Endothelial cell (in vitro differentiated cells): ENCODE measurements at regions not wholly inside any gene's neighbourhood (a gene's known extent, or its start where the extent isn't known, plus 50 kb on each side); places are given as distances from the start of the nearest gene placed in this dataset.
A peak's percentile ranks its signal among the peaks of the same experiment; 100 is the strongest.

Experiments
- DNase-seq: peaks from one replicate; pipeline ENCODE4 v3.0.0; 2021; ENCODE audit warnings: low spot score
- H3K27ac Mint-ChIP-seq: one replicate; pipeline ENCODE4 v1.8.0; 2021; ENCODE audit warnings: mixed read lengths, inconsistent platforms; ENCODE audit not compliant: unreplicated experiment
- H3K27me3 Mint-ChIP-seq: one replicate; pipeline ENCODE4 v1.8.0; 2021; ENCODE audit warnings: mild to moderate bottlenecking, moderate library complexity, mixed read lengths, inconsistent platforms; ENCODE audit not compliant: unreplicated experiment
- H3K36me3 Mint-ChIP-seq: one replicate; pipeline ENCODE4 v1.8.0; 2021; ENCODE audit warnings: mild to moderate bottlenecking, low read depth, mixed read lengths, inconsistent platforms; ENCODE audit not compliant: unreplicated experiment
- H3K4me1 Mint-ChIP-seq: one replicate; pipeline ENCODE4 v1.8.0; 2021; ENCODE audit warnings: mild to moderate bottlenecking, mixed read lengths, inconsistent platforms; ENCODE audit not compliant: unreplicated experiment
- H3K4me3 Mint-ChIP-seq: one replicate; pipeline ENCODE4 v1.8.0; 2021; ENCODE audit warnings: mild to moderate bottlenecking, mixed read lengths, inconsistent platforms; ENCODE audit not compliant: unreplicated experiment
- H3K9me3 Mint-ChIP-seq: one replicate; pipeline ENCODE4 v1.8.0; 2021; ENCODE audit warnings: mixed read lengths, inconsistent platforms; ENCODE audit not compliant: unreplicated experiment
- CTCF ChIP-seq: fragments of 200-600 bp; sonication (generic); IDR thresholded peaks from one replicate; pipeline ENCODE4 v1.5.0; 2021; ENCODE audit warnings: antibody characterized with exemption; ENCODE audit not compliant: unreplicated experiment

- Mint-ChIP-seq H3K9me3 (peaks cover 4% of the 10 kb centered on the region), H3K27me3 (peaks cover 7% of the 10 kb centered on the region), H3K27ac (no peak overlapping the region), H3K36me3 (no peaks in the 10 kb centered on the region), H3K4me1 (no peaks in the 10 kb centered on the region), H3K4me3 (no peak overlapping the region)
- DNase-seq = no peak
- no peak for TF ChIP-seq CTCF
Observed at GRCh38 chr2:128765811-128766210, 447.1 kb upstream of the HS6ST1 start.

- TF ChIP-seq CTCF = no peak
- Mint-ChIP-seq H3K9me3 (peaks cover 4% of the 10 kb centered on the region), H3K36me3 (no peaks in the 10 kb centered on the region), H3K4me1 (no peaks in the 10 kb centered on the region), H3K27ac (no peak overlapping the region), H3K27me3 (peaks cover 11% of the 10 kb centered on the region), H3K4me3 (no peak overlapping the region)
- DNase-seq = no peak
Observed at GRCh38 chr2:128768041-128768440, 449.4 kb upstream of the HS6ST1 start.

- Mint-ChIP-seq H3K4me3 (no peak overlapping the region), H3K36me3 (no peaks in the 10 kb centered on the region), H3K27ac (no peak overlapping the region), H3K4me1 (no peaks in the 10 kb centered on the region), H3K9me3 (peaks cover 4% of the 10 kb centered on the region), H3K27me3 (peaks cover 11% of the 10 kb centered on the region)
- no peak for TF ChIP-seq CTCF
- no peak for DNase-seq
Observed at GRCh38 chr2:128769457-128770142, 450.9 kb upstream of the HS6ST1 start.

GRCh38 chr2:128770143-128771085 is 451.7 kb upstream of the HS6ST1 start:
- Mint-ChIP-seq H3K36me3 (no peaks in the 10 kb centered on the region), H3K27ac (no peak overlapping the region), H3K4me1 (no peaks in the 10 kb centered on the region), H3K4me3 (peak overlapping the region; percentile 9), H3K9me3 (no peaks in the 10 kb centered on the region), H3K27me3 (peaks cover 8% of the 10 kb centered on the region)
- TF ChIP-seq CTCF = no peak
- DNase-seq = no peak

- no peak for DNase-seq
- Mint-ChIP-seq H3K27me3 (peaks cover 8% of the 10 kb centered on the region), H3K4me1 (no peaks in the 10 kb centered on the region), H3K4me3 (no peak overlapping the region), H3K27ac (no peak overlapping the region), H3K9me3 (no peaks in the 10 kb centered on the region), H3K36me3 (no peaks in the 10 kb centered on the region)
- no peak for TF ChIP-seq CTCF
Observed at GRCh38 chr2:128771401-128771800, 452.7 kb upstream of the HS6ST1 start.
